ENCODE measurements at regions not wholly inside any gene's neighbourhood (a gene's known extent, or its start where the extent isn't known, plus 50 kb on each side); places are given as distances from the start of the nearest gene placed in this dataset.

DNA sequence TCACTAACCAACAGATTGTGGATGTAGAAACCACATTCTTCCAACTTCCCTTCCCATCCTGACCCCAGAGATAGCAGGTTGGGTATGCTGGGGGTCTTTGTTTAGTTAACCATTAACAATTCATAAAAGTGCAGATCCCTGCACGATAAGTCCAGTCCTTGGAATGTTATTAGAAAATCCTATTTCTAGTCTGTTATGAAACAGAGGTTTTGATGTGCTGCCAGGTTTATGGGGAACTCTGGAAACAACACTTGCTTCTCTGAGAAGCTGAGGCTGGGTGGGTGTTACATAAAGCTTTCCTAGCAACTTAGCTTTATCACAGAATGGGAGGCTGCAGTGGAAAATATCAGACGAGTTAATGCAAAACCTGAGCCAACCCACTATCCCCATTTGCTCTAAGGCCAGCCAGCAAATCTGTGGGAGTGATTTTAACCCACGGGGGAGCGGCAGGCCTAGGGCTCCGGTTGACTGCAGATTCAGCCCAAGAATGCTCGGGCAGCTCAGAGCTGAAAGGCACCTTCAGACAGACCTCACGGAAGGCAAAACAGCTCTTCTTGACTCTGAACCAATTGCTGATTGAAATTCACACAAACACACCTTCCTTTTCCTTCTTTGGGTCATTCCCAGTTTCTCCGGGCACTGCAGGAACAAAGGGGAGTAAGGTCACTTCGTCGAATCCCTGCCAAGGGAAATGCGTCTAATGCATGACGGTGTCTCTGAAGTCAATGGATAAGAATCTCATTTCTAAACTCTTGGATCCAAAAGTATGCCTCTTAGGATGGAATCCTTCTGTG, 111.7 kb upstream of the IRF2BP2 start:
- TF ChIP-seq, protein P1, sequence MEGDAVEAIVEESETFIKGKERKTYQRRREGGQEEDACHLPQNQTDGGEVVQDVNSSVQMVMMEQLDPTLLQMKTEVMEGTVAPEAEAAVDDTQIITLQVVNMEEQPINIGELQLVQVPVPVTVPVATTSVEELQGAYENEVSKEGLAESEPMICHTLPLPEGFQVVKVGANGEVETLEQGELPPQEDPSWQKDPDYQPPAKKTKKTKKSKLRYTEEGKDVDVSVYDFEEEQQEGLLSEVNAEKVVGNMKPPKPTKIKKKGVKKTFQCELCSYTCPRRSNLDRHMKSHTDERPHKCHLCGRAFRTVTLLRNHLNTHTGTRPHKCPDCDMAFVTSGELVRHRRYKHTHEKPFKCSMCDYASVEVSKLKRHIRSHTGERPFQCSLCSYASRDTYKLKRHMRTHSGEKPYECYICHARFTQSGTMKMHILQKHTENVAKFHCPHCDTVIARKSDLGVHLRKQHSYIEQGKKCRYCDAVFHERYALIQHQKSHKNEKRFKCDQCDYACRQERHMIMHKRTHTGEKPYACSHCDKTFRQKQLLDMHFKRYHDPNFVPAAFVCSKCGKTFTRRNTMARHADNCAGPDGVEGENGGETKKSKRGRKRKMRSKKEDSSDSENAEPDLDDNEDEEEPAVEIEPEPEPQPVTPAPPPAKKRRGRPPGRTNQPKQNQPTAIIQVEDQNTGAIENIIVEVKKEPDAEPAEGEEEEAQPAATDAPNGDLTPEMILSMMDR (IDR thresholded peaks at IDR 0.05; ENCODE audit: low read length), result no peak
- TF ChIP-seq EZH2 (IDR thresholded peaks at IDR 0.05; ENCODE audit: borderline replicate concordance, low read length), result no peak
